Liver (tissue), 3 donors: ENCODE measurements at regions not wholly inside any gene's neighbourhood (a gene's known extent, or its start where the extent isn't known, plus 50 kb on each side); places are given as distances from the start of the nearest gene placed in this dataset.

Experiments used
- CTCF ChIP-seq: fragments of 150-350 bp; IDR thresholded peaks from 2 replicates; pipeline ENCODE4 v1.5.1; 2017; ENCODE audit warnings: improper control_type of control experiment, low read depth, low read length; ENCODE audit not compliant: missing input control
- HNF4G ChIP-seq: IDR thresholded peaks from 2 replicates; pipeline ENCODE4 v1.6.1; 2016; ENCODE audit warnings: antibody characterized with exemption
- RAD21 ChIP-seq, 2 donors: IDR thresholded peaks; 2 replicates each; pipeline ENCODE4 v1.6.1; 2016; ENCODE audit warnings: antibody characterized with exemption in 2 of 2, mild to moderate bottlenecking in 2 of 2
- TAF1 ChIP-seq: conservative IDR thresholded peaks from 2 replicates; pipeline ENCODE4 v1.6.1; 2016; ENCODE audit warnings: antibody characterized with exemption, mild to moderate bottlenecking
- YY1 ChIP-seq: IDR thresholded peaks from 2 replicates; pipeline ENCODE4 v1.6.1; 2016; ENCODE audit warnings: antibody characterized with exemption, mild to moderate bottlenecking
- donor health status: healthy.
- donor health status: healthy.

DNA sequence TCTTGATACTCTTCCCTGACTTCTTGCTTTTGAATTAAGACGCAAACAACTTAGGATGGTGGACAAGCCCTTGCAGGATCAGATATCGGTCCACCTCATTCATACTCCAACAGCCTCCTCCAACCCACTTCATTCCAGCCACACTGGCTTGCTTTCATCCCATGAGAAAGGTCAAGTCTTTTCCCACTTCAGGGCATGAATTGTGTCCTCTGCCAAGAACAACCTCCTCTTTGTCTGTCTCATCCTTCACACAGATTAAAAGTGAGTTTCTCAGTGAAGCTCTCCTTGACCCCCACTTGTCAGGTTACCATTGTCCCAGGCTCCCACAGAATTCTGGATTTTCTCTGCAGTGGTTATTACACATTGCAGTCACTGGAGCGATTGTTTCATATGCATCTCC lies 91.8 kb upstream of the TGM3 start:
- TF ChIP-seq CTCF (no peak), YY1 (no peak), RAD21 (IDR thresholded peaks at IDR 0.05) (no peak), TAF1 (no peak), HNF4G (no peak)
